Glomerular endothelial cell (primary cell): ENCODE measurements at regions not wholly inside any gene's neighbourhood (a gene's known extent, or its start where the extent isn't known, plus 50 kb on each side); places are given as distances from the start of the nearest gene placed in this dataset.

Experiments
- DNase-seq: peaks from one replicate; pipeline ENCODE4 v3.0.0-alpha.2; 2011; ENCODE audit warnings: low read depth, low spot score; ENCODE audit errors: extremely low read depth

DNA sequence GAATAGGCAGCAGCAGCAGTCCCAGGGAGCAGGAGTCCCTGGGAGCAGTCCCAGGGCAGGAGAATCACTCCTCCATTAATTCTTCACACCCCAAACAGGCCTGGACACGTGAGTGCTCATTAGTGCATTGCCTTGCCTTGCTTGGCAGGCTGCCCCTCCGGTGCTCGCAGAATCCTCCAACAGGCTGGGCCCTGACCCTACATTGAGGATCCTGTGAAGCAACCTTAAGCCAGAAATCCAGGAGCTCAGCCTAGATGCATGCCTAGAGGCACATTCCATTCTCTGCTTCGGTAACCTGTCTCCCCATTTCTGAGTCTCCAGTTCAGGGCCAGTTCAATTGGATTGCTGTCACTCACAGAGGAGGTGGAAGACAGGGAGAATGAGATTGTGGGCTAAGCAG is 97.4 kb upstream of the LRATD1 start:
- DNase-seq = no peak

GRCh38 chr2:14536976-14537375 is 95.5 kb upstream of the LRATD1 start:
- DNase-seq = no peak

DNA sequence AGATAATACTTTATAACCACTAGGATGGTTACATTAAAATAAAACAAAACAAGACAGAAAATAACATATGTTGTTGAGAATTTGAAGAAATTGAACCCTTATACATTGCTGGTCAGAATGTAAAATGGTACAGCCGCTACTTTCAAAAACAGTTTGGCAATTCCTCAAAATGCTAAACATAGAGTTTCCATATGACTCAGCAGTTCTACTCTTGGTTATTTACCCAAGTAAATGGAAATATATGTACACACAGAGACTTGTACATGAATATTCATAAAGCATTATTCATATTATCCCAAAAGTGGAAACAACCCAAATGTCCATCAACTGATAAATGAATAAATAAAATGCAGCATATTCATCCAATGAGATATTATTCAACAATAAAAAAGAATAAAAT is 92.5 kb upstream of the LRATD1 start:
- no peak for DNase-seq

DNA sequence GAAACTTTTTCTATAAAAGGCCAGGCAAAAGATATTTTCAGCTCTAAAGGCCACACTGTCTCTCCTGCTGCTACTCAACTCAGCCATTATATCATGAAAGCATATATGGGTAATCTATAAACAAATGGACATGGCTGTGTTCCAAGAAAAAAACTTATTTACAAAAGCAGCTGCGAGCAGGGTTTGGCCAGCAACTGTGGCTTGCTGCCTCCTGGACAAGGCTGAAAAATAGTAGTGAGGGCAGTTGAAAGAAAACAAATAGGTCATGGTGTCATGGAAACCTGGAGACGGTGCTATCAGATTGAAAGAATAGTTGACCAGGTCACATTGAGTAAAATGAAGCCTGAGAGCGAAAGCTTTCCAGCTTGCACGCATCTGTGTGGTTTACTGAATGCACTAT is 89.2 kb upstream of the LRATD1 start:
- DNase-seq = no peak

DNA sequence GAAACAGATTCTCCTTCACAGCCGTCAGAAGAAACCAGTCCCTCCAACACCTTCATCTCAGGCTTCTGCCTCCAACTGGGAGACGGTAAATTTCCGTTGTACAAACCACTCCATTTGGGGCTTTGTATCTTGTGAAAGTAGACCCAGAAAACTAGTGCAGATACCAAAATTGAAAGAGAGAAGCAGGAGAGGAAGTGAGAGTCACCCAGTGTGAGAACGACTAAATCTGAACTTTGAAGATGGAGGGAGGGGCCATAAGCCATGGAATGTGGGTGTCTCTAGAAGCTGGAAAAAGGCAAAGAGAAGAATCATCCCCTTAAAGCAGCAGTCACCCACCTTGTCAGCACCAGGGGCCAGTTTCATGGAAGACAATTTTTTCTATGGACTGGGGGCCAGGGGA is 88.3 kb upstream of the LRATD1 start:
- DNase-seq = no peak

DNA sequence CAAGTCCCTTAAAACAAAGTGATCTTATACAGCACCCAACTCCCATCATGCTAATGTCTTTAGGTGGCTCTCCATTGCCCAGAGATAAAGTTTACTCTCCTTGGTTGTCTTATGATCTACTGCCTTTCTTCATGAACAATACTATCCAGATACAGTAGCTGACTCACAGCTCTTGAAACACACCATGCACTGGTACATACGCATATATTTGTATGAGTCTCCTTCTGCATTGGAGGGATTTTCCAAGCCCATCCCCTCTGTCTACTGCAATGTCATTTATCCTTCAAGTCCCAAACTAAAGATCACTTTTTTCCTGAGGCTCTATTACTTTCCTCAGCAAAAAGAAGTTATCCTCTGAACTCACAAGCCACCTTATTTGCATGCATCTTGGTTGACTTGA is 84.7 kb upstream of the LRATD1 start:
- no peak for DNase-seq

DNA sequence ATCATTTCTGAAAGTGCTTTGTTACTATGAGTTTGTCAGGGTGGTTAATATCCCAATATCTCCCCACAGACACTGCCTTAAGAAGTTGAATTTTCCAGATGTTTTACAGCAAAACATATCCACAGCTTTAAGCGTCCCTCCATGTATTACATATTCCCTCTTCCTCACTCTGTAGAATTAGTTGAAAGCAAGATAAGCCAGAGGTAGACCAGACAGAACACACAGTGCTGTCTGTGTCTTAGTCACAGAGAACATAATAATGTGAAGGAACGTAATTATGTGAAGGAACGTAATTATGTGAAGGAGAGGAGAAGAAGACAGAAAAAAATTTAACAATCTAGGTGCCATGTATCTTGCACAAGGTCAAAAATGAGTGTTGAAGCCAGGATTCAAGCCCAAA is 81.9 kb upstream of the LRATD1 start:
- no peak for DNase-seq

DNA sequence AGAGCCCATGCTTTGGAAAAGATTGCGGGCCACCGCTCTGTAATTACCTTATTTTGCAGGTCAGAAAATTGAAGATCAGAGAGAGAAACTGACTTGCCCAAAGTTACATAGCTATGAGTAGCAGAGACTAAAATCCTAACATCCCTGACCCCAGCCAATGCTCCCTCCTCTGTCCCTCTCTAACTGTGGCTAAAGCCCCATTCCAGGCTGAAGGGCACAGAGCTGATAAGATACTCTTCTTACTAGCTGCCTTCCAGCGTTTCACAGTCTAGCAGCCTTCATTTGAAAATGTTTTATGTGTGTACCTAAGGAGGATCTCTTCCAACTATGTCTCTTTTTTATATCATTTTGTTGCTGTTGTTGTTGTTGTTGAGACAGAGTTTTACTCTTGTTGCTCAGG is 81.4 kb upstream of the LRATD1 start:
- DNase-seq = no peak

DNA sequence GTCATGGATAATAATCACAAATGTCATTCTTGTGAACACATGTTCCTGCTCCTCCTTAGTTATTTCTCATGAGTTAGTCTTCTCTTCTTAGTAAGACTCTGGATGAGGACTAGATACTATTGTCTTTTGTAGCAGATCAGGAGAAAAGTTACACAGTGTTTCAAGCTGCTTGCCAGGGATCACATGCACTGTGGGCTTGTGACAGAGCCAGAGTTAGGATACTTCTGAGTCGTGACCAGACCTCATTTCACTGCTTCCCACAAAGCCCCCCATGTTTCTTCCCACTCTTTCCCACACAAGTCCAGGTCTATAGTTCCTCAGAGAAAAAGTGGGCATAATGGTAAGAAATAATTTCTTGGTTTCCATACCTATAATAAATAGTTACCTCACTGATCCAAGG is 80.2 kb upstream of the LRATD1 start:
- no peak for DNase-seq

- DNase-seq = no peak
Observed at GRCh38 chr2:14552818-14553217, 79.7 kb upstream of the LRATD1 start.

DNA sequence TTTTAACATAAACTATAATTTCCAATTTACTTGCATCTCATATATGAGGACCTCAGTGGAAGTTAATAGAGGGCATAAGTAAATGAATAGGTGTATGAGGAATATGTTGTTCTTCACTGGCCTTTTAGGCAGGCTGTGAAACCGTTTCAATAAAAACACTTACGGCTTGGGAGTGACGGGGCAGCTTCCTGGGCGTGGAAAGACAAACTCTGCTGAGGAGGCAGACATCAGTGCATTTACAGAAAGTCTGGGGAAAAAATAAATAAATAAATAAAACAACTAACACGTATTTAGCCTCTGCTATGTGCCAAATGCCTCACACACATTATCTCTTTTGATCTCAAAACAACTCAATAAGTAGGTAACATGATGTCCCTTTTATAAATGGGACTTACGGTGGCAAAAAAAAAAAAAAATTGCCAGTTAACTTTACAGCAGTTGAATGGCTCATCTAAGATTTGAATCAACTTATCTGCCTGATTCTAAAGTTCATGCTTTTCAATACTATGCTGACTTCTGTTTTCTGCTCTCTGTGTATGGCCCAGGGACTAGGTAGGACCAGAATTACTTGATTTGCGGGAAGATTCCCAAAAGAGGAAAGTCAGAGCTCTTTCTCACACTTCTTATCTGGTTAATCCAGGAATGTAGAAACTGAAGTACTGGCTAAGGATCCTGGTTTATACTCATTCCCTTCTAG is 77.5 kb upstream of the LRATD1 start:
- no peak for DNase-seq

GRCh38 chr2:14557111-14557510 is 75.4 kb upstream of the LRATD1 start:
- DNase-seq = no peak

DNA sequence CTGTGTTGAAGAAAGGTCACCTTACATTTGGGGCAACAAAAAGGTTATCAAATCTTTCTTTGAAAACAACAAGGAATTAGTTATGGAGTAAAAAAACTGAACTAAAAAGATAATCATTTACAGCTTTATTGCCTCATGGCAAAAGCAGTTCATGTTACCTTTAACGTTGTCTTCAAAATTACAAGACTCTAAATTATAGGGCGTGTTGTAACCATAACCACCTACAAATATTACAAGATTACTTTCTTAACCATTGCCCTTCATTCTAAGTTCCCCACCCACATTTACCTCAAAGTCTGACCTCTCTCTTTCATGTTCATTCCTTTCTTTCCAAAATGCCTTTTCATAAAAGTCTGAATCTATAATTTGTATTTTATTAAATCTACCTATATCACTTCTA is 74.6 kb upstream of the LRATD1 start:
- no peak for DNase-seq

DNA sequence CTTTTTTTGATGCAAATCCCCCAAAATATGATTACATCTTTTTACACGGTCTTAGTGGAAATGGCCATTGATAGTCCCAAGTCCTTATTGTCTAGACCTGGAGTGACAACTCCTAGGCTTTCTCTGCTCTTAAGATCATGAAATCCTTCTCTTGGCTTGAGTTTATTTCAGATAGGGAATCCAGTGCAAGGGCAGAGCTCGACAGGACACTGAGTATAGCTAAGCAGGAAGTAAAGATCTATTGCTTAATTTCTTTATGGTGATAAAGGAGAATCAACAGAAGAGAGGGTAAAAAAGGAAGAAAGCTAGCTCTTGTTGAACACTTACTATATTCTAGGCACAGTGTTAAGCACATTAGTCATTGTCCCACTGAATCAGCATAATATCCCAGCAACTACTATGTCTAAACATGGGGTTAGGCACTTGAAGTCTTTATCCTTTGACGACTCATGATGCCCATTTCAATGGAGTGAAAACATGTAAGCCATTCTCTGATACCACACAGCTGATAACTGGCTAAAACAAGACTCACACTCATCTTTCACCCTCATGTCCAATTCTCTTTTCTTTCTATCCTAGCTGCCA is 74.1 kb upstream of the LRATD1 start:
- no peak for DNase-seq

- DNase-seq = no peak
Observed at GRCh38 chr2:14560716-14561115, 71.8 kb upstream of the LRATD1 start.

- DNase-seq = no peak
Observed at GRCh38 chr2:14563324-14563723, 69.2 kb upstream of the LRATD1 start.

DNA sequence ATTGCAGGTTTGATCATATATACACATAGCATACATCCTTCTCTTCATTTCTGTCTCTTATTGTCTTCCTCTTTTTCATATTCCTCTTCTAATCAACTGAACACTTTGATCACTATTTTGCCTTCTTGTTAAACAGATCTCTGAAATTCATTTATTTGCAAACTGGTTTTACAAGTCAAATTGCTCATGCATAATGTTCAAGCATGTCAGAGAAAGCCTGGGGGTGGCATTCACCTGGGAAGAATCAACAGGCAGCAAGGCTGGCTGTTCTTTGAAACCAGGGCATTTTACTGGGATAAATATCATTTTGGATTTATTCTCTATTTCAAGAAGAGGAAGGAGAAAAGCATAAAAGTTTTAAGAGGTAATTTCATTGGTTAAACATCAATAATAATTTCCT is 66.9 kb upstream of the LRATD1 start:
- no peak for DNase-seq

GRCh38 chr2:14567561-14567960 is 65.0 kb upstream of the LRATD1 start:
- no peak for DNase-seq

DNA sequence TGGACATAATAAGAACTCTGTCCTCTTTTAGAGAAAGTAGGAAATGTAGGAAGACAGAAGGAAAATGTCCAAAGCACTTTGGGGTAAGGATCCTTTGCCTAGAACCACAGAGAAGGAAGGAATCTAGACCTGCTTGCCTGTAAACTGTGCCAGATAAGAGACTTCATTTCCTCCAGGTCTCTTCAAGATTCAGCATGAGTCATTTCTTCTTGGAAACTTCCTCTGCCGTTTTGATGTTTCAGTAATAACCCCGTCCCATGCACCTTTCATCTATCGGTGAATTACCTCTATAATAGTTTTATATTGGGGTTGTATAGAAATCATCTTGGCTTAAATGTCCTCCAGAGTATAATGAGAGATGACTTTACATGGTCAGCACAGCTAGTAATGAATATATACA is 63.2 kb upstream of the LRATD1 start:
- no peak for DNase-seq

DNA sequence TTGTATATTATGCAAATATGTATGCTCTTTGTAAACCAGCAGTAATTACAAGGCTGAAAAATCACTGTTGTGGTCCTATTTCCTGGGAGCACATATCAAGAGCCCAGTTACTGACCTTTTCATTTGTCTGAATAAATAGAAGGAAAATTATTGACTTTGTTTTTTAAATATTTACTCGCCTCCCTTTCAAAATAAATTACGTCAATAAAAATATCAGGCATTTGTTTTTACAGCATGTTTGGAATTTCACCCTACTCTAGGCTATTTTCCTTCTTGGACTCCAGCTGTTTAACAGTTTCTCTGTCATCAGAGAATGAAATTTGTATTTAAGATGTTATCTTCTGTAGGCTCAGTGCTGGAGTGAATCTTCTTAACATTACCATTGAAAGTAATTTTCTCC is 59.9 kb upstream of the LRATD1 start:
- DNase-seq = no peak

DNA sequence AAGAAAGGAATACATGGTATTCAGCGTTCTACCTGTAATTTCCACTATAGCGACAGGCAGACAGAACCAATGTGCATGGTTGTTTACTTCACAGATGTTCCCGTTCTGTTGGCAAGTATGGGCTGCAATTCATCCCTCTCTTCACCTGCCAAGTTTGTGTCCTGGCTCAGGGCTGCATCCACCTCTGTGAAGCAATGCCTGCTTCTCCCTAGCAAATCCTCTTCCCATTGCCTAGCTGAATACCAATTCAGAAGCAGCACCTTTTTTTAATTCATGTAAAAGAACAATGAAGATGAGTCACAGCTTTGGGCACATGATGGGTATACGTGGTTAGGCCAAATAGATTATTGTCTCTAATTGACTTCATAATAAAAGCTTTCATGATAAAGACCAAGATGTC is 54.7 kb upstream of the LRATD1 start:
- DNase-seq = no peak
